NB4 (cell line): ENCODE measurements at regions not wholly inside any gene's neighbourhood (a gene's known extent, or its start where the extent isn't known, plus 50 kb on each side); places are given as distances from the start of the nearest gene placed in this dataset.

Source experiments
- CTCF ChIP-seq: IDR thresholded peaks from one replicate; pipeline ENCODE4 v1.5.1; 2012; ENCODE audit warnings: low read depth, low read length
- MAX ChIP-seq: IDR thresholded peaks from 2 replicates; pipeline ENCODE4 v1.6.1; 2011; ENCODE audit warnings: low read depth, low read length
- MYC ChIP-seq: IDR thresholded peaks from 2 replicates; pipeline ENCODE4 v1.6.1; 2011; ENCODE audit warnings: low read depth, low read length
- POLR2A ChIP-seq: IDR thresholded peaks from 2 replicates; pipeline ENCODE4 v1.6.1; 2011; ENCODE audit warnings: mild to moderate bottlenecking; ENCODE audit not compliant: insufficient read length; ENCODE audit errors: extremely low read depth

- TF ChIP-seq CTCF: no peak
- TF ChIP-seq POLR2A: no peak
- no peak for TF ChIP-seq MAX
- no peak for TF ChIP-seq MYC
These were observed 460.9 kb upstream of the SYT1 start for GRCh38 chr12:78403681-78404080.
